ENCODE measurements at regions not wholly inside any gene's neighbourhood (a gene's known extent, or its start where the extent isn't known, plus 50 kb on each side); places are given as distances from the start of the nearest gene placed in this dataset.
"Not testable (repeated sequence)": the region's sequence is repeated elsewhere in the genome, so short reads cannot be mapped to it uniquely, and the experiment has no call there.

DNA sequence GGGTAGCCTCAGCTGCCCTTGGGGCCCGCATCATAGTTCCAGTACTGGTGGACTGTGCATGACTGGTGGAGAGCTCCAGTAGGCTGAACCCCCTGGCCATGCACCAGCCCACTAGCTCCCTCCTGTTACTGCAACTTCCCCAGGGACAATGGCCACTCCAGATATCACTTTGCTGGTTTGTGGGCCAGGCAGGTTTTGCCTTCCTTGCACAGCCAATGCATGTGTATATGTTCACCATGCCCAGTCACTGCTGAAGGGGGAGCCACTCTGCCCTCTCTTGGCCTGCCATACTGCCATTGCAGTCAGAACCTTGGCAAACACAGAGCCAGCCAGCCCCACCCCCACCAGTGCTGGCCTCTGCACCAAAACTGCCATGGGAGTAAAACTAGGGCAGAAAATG is 2095.3 kb upstream of the RAG2 start:
- no peak overlapping the region for H3K27ac ChIP-seq
- 85 to 100% (median 87%) methylated on average over 1 of the region's 1 CpG for WGBS, 3 donors

DNA sequence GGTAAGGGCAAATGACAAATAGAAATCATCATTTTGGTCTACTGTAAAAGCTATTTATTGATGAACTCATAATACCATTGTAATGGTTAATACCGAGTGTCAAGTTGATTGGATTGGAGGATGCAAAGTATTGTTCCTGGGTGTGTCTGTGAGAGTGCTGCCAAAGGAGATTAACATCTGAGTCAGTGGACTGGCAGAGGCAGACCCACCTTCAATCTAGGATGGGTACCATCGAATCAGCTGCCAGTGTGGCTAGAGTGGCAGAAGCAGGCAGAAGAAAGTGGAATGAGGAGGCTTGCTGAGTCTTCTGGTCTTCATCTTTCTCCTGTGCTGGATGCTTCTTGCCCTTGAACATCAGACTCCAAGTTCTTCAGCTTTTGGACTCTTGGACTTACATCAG is 2092.2 kb upstream of the RAG2 start:
- H3K4me3 ChIP-seq; H3K36me3 ChIP-seq (ENCODE audit: insufficient read depth in 1 of 2, low read depth in 1 of 2); intact Hi-C loops (cut with DNase I); H3K27ac ChIP-seq; H3K4me1 ChIP-seq; H3K9me3 ChIP-seq; DNase-seq; H3K27me3 ChIP-seq (ENCODE audit: insufficient read depth in 3 of 3, low read length in 2 of 3); ATAC-seq: not testable (repeated sequence)
- 48 to 59% (median 51%) methylated on average over 2 of the region's 2 CpGs for WGBS, 3 donors

More for the DNA sequence above, 2095.3 kb upstream of the RAG2 start:
- no peaks in the 10 kb centered on the region for H3K4me1 ChIP-seq
- H3K36me3 ChIP-seq (ENCODE audit: insufficient read depth in 1 of 2, low read depth in 1 of 2) = no peaks in the 10 kb centered on the region
- H3K27me3 ChIP-seq (ENCODE audit: insufficient read depth in 3 of 3, low read length in 2 of 3) = no peaks in the 10 kb centered on the region
- no peaks in the 10 kb centered on the region for H3K9me3 ChIP-seq
- no peak overlapping the region for H3K4me3 ChIP-seq
- no peak for ATAC-seq
- TF ChIP-seq, protein P1, sequence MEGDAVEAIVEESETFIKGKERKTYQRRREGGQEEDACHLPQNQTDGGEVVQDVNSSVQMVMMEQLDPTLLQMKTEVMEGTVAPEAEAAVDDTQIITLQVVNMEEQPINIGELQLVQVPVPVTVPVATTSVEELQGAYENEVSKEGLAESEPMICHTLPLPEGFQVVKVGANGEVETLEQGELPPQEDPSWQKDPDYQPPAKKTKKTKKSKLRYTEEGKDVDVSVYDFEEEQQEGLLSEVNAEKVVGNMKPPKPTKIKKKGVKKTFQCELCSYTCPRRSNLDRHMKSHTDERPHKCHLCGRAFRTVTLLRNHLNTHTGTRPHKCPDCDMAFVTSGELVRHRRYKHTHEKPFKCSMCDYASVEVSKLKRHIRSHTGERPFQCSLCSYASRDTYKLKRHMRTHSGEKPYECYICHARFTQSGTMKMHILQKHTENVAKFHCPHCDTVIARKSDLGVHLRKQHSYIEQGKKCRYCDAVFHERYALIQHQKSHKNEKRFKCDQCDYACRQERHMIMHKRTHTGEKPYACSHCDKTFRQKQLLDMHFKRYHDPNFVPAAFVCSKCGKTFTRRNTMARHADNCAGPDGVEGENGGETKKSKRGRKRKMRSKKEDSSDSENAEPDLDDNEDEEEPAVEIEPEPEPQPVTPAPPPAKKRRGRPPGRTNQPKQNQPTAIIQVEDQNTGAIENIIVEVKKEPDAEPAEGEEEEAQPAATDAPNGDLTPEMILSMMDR (IDR thresholded peaks at IDR 0.05) = no peak
- intact Hi-C loops (cut with DNase I) = no loop called here
- DNase-seq = no peak

DNA sequence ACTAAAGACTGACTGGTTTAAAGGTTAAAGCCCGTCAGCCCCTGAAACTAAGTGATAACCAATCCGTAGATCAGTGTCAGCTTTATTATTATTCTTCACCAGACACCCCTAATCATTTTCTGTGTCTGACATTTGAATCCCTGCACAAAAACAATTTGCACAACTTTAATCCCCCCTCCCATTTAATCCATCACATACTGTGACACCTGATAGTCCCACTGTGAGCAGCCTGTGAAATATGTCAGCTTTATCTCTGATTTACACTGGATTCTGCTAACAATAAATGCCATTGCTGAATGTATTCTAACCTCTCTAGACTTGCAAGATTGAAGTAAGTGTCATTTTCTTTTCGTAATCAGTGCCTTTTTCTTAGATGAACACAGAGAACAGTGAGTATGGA is 2089.0 kb upstream of the RAG2 start:
- no peaks in the 10 kb centered on the region for H3K9me3 ChIP-seq
- H3K27ac ChIP-seq = no peak overlapping the region
- H3K4me3 ChIP-seq = no peak overlapping the region
- no peaks in the 10 kb centered on the region for H3K4me1 ChIP-seq
- DNase-seq (no peak), ATAC-seq (no peak)
- intact Hi-C loops (cut with DNase I) = no loop called here
- 66 to 80% (median 71%) methylated on average over 3 of the region's 3 CpGs for WGBS, 3 donors
- H3K36me3 ChIP-seq (ENCODE audit: insufficient read depth in 1 of 2, low read depth in 1 of 2) = no peaks in the 10 kb centered on the region
- TF ChIP-seq, protein P1 (IDR thresholded peaks at IDR 0.05) = no peak
- H3K27me3 ChIP-seq (ENCODE audit: insufficient read depth in 3 of 3, low read length in 2 of 3) = no peaks in the 10 kb centered on the region

DNA sequence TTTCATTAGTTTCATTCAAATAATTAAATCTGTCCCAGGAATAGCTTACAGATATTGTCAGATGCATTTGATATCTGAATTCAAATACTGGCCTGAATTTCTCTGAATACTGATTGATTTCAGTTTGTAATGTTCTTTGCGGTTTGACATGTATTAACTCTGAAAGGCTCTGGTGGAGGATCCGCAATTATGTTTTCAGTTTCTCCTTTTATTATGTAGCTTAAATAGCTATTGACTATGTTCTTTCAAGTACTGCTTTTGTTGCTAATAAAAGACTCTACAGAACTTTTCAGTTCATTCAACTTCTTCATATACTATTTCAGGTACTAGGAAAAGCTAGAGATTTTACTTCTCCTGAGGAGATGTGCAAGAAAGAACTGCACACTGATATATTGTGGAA is 2085.4 kb upstream of the RAG2 start:
- 95 to 98% (median 97%) methylated on average over 2 of the region's 2 CpGs for WGBS, 3 donors
- intact Hi-C loops (cut with DNase I) = no loop called here
- Histone ChIP-seq H3K9me3 (no peaks in the 10 kb centered on the region), H3K36me3 (ENCODE audit: insufficient read depth in 1 of 2, low read depth in 1 of 2) (no peaks in the 10 kb centered on the region), H3K27ac (no peak overlapping the region), H3K4me3 (no peak overlapping the region), H3K4me1 (no peaks in the 10 kb centered on the region), H3K27me3 (ENCODE audit: insufficient read depth in 3 of 3, low read length in 2 of 3) (no peaks in the 10 kb centered on the region)
- DNase-seq (no peak), ATAC-seq (no peak)
- TF ChIP-seq, protein P1 (IDR thresholded peaks at IDR 0.05) = no peak

DNA sequence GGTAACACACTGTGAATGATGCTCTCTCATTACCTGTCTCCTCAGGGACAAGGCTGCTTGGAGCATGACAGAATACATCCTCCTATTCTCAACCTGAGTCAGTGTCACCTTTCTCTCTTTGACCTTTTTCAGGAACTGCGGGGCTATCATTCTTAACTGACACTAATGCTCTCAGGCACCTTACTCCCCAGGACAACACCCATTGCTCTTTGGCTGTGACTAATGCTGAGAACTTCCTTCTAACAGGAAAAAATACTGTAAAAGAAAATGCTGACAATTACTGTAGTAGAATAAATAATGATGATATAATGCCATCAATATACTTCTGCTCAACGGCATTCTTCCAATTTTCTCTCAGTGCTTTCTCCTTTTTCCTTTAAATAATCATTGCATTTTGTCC is 2082.7 kb upstream of the RAG2 start:
- ATAC-seq = no peak
- no peaks in the 10 kb centered on the region for H3K9me3 ChIP-seq
- 84 to 93% (median 86%) methylated on average over 2 of the region's 2 CpGs for WGBS, 3 donors
- H3K4me1 ChIP-seq = no peaks in the 10 kb centered on the region
- DNase-seq = no peak
- H3K36me3 ChIP-seq (ENCODE audit: insufficient read depth in 1 of 2, low read depth in 1 of 2) = no peaks in the 10 kb centered on the region
- TF ChIP-seq, protein P1 (IDR thresholded peaks at IDR 0.05) = no peak
- H3K27me3 ChIP-seq (ENCODE audit: insufficient read depth in 3 of 3, low read length in 2 of 3) = no peaks in the 10 kb centered on the region
- H3K4me3 ChIP-seq = no peak overlapping the region
- intact Hi-C loops (cut with DNase I) = no loop called here
- no peak overlapping the region for H3K27ac ChIP-seq

All from psoas muscle (tissue), 7 donors.